GM21367 (cell line): ENCODE measurements at regions not wholly inside any gene's neighbourhood (a gene's known extent, or its start where the extent isn't known, plus 50 kb on each side); places are given as distances from the start of the nearest gene placed in this dataset.

Source experiments
- ATAC-seq: cut with Tn5 transposase; IDR thresholded peaks from one replicate; pipeline ENCODE4 v1.9.1; 2021; ENCODE audit not compliant: unreplicated experiment

- ATAC-seq = no peak
Observed at GRCh38 chr22:49208768-49209252, 618.9 kb downstream of the BRD1 start.

GRCh38 chr22:49208004-49208402 lies 619.7 kb downstream of the BRD1 start:
- no peak for ATAC-seq

- ATAC-seq = no peak
Observed at GRCh38 chr22:49207008-49208003, 620.4 kb downstream of the BRD1 start.

- no peak for ATAC-seq
Observed at GRCh38 chr22:49206281-49206680, 621.4 kb downstream of the BRD1 start.

- no peak for ATAC-seq
Observed at GRCh38 chr22:49205483-49205800, 622.2 kb downstream of the BRD1 start.

GRCh38 chr22:49204599-49205482 lies 622.8 kb downstream of the BRD1 start:
- ATAC-seq = no peak

- no peak for ATAC-seq
Observed at GRCh38 chr22:49203859-49204598, 623.6 kb downstream of the BRD1 start.

- no peak for ATAC-seq
Observed at GRCh38 chr22:49203091-49203858, 624.4 kb downstream of the BRD1 start.

- ATAC-seq = no peak
Observed at GRCh38 chr22:49202226-49202625, 625.4 kb downstream of the BRD1 start.

GRCh38 chr22:49201046-49201970 lies 626.4 kb downstream of the BRD1 start:
- no peak for ATAC-seq

- ATAC-seq = no peak
Observed at GRCh38 chr22:49199224-49199623, 628.4 kb downstream of the BRD1 start.

GRCh38 chr22:49198705-49199084 lies 629.0 kb downstream of the BRD1 start:
- ATAC-seq = no peak

GRCh38 chr22:49197986-49198704 lies 629.5 kb downstream of the BRD1 start:
- ATAC-seq = no peak

GRCh38 chr22:49197505-49197904 lies 630.2 kb downstream of the BRD1 start:
- ATAC-seq = no peak

GRCh38 chr22:49196046-49196511 lies 631.6 kb downstream of the BRD1 start:
- no peak for ATAC-seq

GRCh38 chr22:49195636-49196035 lies 632.0 kb downstream of the BRD1 start:
- no peak for ATAC-seq

- ATAC-seq = no peak
Observed at GRCh38 chr22:49193901-49194465, 633.7 kb downstream of the BRD1 start.

- ATAC-seq = no peak
Observed at GRCh38 chr22:49193348-49193747, 634.3 kb downstream of the BRD1 start.
